HepG2 (cell line): ENCODE measurements at regions not wholly inside any gene's neighbourhood (a gene's known extent, or its start where the extent isn't known, plus 50 kb on each side); places are given as distances from the start of the nearest gene placed in this dataset.

ENCODE experiments used
- ATAC-seq: fragments of 200-7000 bp; cut with Tn5 transposase; 3 replicates; pipeline ENCODE4 v1.9.1; 2020; ENCODE audit warnings: mild to moderate bottlenecking, moderate library complexity
- BruUV-seq: library from RNA; stranded (reverse); fragments of 400-500 nt; replicated peaks from 2 replicates; lab custom pipeline; 2021; lab: Mats Ljungman, UMichigan
- CTCF ChIA-PET: fragments of 300-600 bp; formaldehyde crosslinking; extraction: SDS; loops from one replicate; lab custom pipeline; 2021; ENCODE audit warnings: low total read pairs, inconsistent platforms, low intra/inter-chr PET ratio; lab: Yijun Ruan, JAX
- POLR2A ChIA-PET: fragments of 350-600 bp; sonication (Branson Sonifier 250); formaldehyde crosslinking; loops from one replicate; lab custom pipeline; 2020; ENCODE audit warnings: antibody characterized with exemption, inconsistent platforms; lab: Yijun Ruan, JAX
- DNase-seq: peaks from one replicate; pipeline ENCODE4 v3.0.0-alpha.2; 2015; ENCODE audit warnings: low spot score
- FAIRE-seq: peaks from 3 replicates; lab custom pipeline; 2011; peaks lifted over from hg19 to GRCh38; lab: Jason Lieb, UNC
- H2AFZ ChIP-seq: one replicate; pipeline ENCODE4 v1.6.1; 2011; ENCODE audit warnings: low read length, inconsistent platforms
- H3K27ac ChIP-seq: fragments of 300-600 bp; 3 replicates; pipeline ENCODE4 v1.8.0; 2011; ENCODE audit warnings: mixed run types, mild to moderate bottlenecking, mixed read lengths, low read length, inconsistent platforms; ENCODE audit not compliant: insufficient read depth; ENCODE audit errors: extremely low read length
- H3K27me3 ChIP-seq, 2 experiments: fragments of 200-600 bp in 1 of 2; 2 replicates in 1 of 2; 3 replicates in 1 of 2; pipeline versions ENCODE4 v1.6.0 to v1.8.0; 2011; ENCODE audit warnings: low read length in 2 of 2, mild to moderate bottlenecking in 2 of 2, moderate library complexity in 2 of 2, inconsistent platforms in 1 of 2; ENCODE audit not compliant: insufficient read depth in 2 of 2, control insufficient read depth in 1 of 2
- H3K36me3 ChIP-seq, 2 experiments: fragments of 200-600 bp in 1 of 2; replicated peaks in 1 of 2; 2 replicates in 1 of 2; 3 replicates in 1 of 2; pipeline versions ENCODE4 v1.5.1 to v1.8.0; 2011; ENCODE audit warnings: low read length in 2 of 2, inconsistent platforms in 1 of 2; ENCODE audit not compliant: insufficient read depth in 2 of 2, control insufficient read depth in 1 of 2
- H3K4me1 ChIP-seq: 2 replicates; pipeline ENCODE4 v1.5.1; 2012; ENCODE audit warnings: low read length, inconsistent platforms; ENCODE audit not compliant: insufficient read depth
- H3K4me2 ChIP-seq: 2 replicates; pipeline ENCODE4 v1.6.0; 2011; ENCODE audit warnings: low read depth, low read length, inconsistent platforms
- H3K4me3 ChIP-seq, 3 experiments: fragments of 200-600 bp in 1 of 3; sonication (generic), shearing (Covaris generic) in 1 of 3; replicated peaks in 1 of 3; 2 replicates each; pipeline ENCODE4 v1.5.1; 2011 to 2016; ENCODE audit warnings: low read length in 3 of 3, inconsistent platforms in 2 of 3, low read depth in 2 of 3, mild to moderate bottlenecking in 2 of 3, control low read depth in 1 of 3, mixed read lengths in 1 of 3; ENCODE audit not compliant: insufficient read depth in 1 of 3
- H3K79me2 ChIP-seq: one replicate; pipeline ENCODE4 v1.6.1; 2011; ENCODE audit warnings: low read length, inconsistent platforms; ENCODE audit not compliant: insufficient read depth
- H3K9ac ChIP-seq: 2 replicates; pipeline ENCODE4 v1.6.0; 2011; ENCODE audit warnings: mild to moderate bottlenecking, low read depth, low read length, inconsistent platforms; ENCODE audit not compliant: insufficient read depth
- H3K9me3 ChIP-seq: 2 replicates; pipeline ENCODE4 v1.5.1; 2012; ENCODE audit warnings: mild to moderate bottlenecking, low read length
- H4K20me1 ChIP-seq: 2 replicates; pipeline ENCODE4 v1.6.0; 2011; ENCODE audit warnings: inconsistent platforms, mild to moderate bottlenecking, low read length, moderate library complexity; ENCODE audit not compliant: insufficient read depth
- ASH2L ChIP-seq: fragments of 300-600, 200-600 bp; sonication (generic); IDR thresholded peaks from 2 replicates; pipeline ENCODE4 v1.7.0; 2017; ENCODE audit warnings: low read depth, mild to moderate bottlenecking, moderate library complexity, mixed read lengths, low read length; ENCODE audit not compliant: insufficient read length
- CBX5 ChIP-seq: sonication (generic); formaldehyde crosslinking; IDR thresholded peaks from 2 replicates; pipeline ENCODE4 v1.4.0; 2020; ENCODE audit warnings: missing genetic modification reagents, borderline replicate concordance
- FOSL1 ChIP-seq: sonication (generic); formaldehyde crosslinking; IDR thresholded peaks from 2 replicates; pipeline ENCODE4 v1.9.0; 2021; ENCODE audit warnings: missing genetic modification reagents, borderline replicate concordance
- HMGA1 ChIP-seq: sonication (generic); formaldehyde crosslinking; conservative IDR thresholded peaks from 2 replicates; pipeline ENCODE4 v1.4.0; 2020; ENCODE audit warnings: missing genetic modification reagents
- JUNB ChIP-seq: sonication (generic); formaldehyde crosslinking; IDR thresholded peaks from 2 replicates; pipeline ENCODE4 v1.8.0; 2022; ENCODE audit warnings: missing genetic modification reagents, mild to moderate bottlenecking, borderline replicate concordance
- MXD3 ChIP-seq: IDR thresholded peaks from 2 replicates; pipeline ENCODE4 v1.6.1; 2016; ENCODE audit warnings: mild to moderate bottlenecking, missing biosample characterization, missing genetic modification reagents
- NFRKB ChIP-seq: fragments of 450-650 bp; IDR thresholded peaks from 2 replicates; pipeline ENCODE4 v1.6.1; 2017
- PBX2 ChIP-seq: IDR thresholded peaks from 2 replicates; pipeline ENCODE4 v1.6.1; 2016; ENCODE audit warnings: control low read depth
- PCBP1 ChIP-seq: fragments of 200-400 bp; formaldehyde crosslinking; IDR thresholded peaks from 2 replicates; pipeline ENCODE4 v1.6.1; 2017; ENCODE audit warnings: mild to moderate bottlenecking, low read depth, low read length, borderline replicate concordance
- SAP130 ChIP-seq: IDR thresholded peaks from 2 replicates; pipeline ENCODE4 v1.6.1; 2016; ENCODE audit warnings: low read depth
- ZFP36L2 ChIP-seq: sonication (generic); formaldehyde crosslinking; IDR thresholded peaks from 2 replicates; pipeline ENCODE4 v1.4.0; 2020; ENCODE audit warnings: missing genetic modification reagents
- ZNF124 ChIP-seq: sonication (generic); formaldehyde crosslinking; IDR thresholded peaks from 2 replicates; pipeline ENCODE4 v1.4.0; 2020; ENCODE audit warnings: missing genetic modification reagents
- ZNF256 ChIP-seq: sonication (generic); formaldehyde crosslinking; conservative IDR thresholded peaks from 2 replicates; pipeline ENCODE4 v1.4.0; 2020; ENCODE audit warnings: missing genetic modification reagents
- ZNF264 ChIP-seq: sonication (generic); formaldehyde crosslinking; IDR thresholded peaks from 2 replicates; pipeline ENCODE4 v1.4.0; 2020; ENCODE audit warnings: missing genetic modification reagents
- ZNF460 ChIP-seq: sonication (generic); formaldehyde crosslinking; IDR thresholded peaks from 2 replicates; pipeline ENCODE4 v1.5.1; 2020; ENCODE audit warnings: missing genetic modification reagents, mild to moderate bottlenecking, borderline replicate concordance
- ZNF816 ChIP-seq: sonication (generic); formaldehyde crosslinking; IDR thresholded peaks from 2 replicates; pipeline ENCODE4 v1.8.0; 2022; ENCODE audit warnings: missing genetic modification reagents, mild to moderate bottlenecking, borderline replicate concordance
- WGBS: methylation state at CpG from one replicate; pipeline ENCODE4 v1.1.6; 2017; ENCODE audit warnings: low lambda C conversion rate; 5-methylcytosine and 5-hydroxymethylcytosine counted together
- in situ Hi-C: cut with HindIII; loops from 2 replicates; pipeline ENCODE4 v1.10.0; 2017; ENCODE audit warnings: low pct_unique_long_range_greater_than_20kb; ENCODE audit not compliant: extremely low pct_ligation_motif_present
- intact Hi-C: fragments of 100-400 bp; cut with micrococcal nuclease; formaldehyde crosslinking; loops from one replicate; pipeline ENCODE4 v1.10.0; 2022; ENCODE audit not compliant: unreplicated experiment
- TF ChIP-seq, protein P1 (sequence below): sonication (generic); formaldehyde crosslinking; IDR thresholded peaks from 2 replicates; pipeline ENCODE4 v1.8.1; 2023; ENCODE audit warnings: mild to moderate bottlenecking, missing genetic modification reagents
- TF ChIP-seq, protein P2 (sequence below): sonication (generic); formaldehyde crosslinking; IDR thresholded peaks from 2 replicates; pipeline ENCODE4 v1.5.0; 2020; ENCODE audit warnings: mild to moderate bottlenecking, low read depth, missing genetic modification reagents, borderline replicate concordance

GRCh38 chr11:95542868-95543551, 246.6 kb downstream of the FAM76B start:
- CTCF ChIA-PET: no interaction called here
- no peaks in the 10 kb centered on the region for H4K20me1 ChIP-seq
- no peak overlapping the region for H3K4me2 ChIP-seq
- in situ Hi-C loops (no loop called here), intact Hi-C loops (no loop called here)
- no peaks in the 10 kb centered on the region for H3K79me2 ChIP-seq
- no peaks in the 10 kb centered on the region for H3K27me3 ChIP-seq
- ATAC-seq (no peak), DNase-seq (no peak), FAIRE-seq (no peak)
- no peak overlapping the region for H3K9ac ChIP-seq
- 50% methylated on average over 2 of the region's 2 CpGs for WGBS
- H3K4me3 ChIP-seq: no peak overlapping the region
- BruUV-seq: no TSS peak
- no peaks in the 10 kb centered on the region for H3K9me3 ChIP-seq
- no peak overlapping the region for H2AFZ ChIP-seq
- no peaks in the 10 kb centered on the region for H3K36me3 ChIP-seq
- POLR2A ChIA-PET: no interaction called here
- no peak overlapping the region for H3K27ac ChIP-seq
- TF ChIP-seq JUNB (CRISPR knock-in tag) (no peak), FOSL1 (CRISPR knock-in tag) (no peak), MXD3 (CRISPR knock-in tag) (no peak), ZNF460 (CRISPR knock-in tag) (no peak), NFRKB (no peak), PCBP1 (no peak)
- no peaks in the 10 kb centered on the region for H3K4me1 ChIP-seq

DNA sequence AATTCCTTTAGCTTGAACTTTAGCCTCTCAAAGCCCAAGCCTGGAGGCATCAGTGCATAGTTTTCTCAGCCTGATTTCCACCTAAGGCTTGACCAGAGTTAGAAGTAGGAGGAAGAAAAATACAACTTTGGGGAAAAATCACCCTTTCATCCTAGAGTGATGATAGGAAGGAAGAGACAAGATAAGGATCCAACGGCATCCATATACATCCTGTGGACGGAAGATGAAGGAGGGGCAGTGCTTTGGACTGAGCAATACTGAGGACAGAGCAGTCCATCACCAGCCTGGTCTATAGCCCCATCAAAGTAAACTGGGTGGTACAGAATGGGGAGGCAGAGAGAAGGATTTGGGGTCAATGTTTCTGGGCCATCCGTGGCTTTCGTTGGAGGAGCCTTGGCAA, 247.9 kb downstream of the FAM76B start:
- H3K4me1 ChIP-seq: no peaks in the 10 kb centered on the region
- POLR2A ChIA-PET: no interaction called here
- no peak for TF ChIP-seq ZNF256 (CRISPR knock-in tag)
- no peak for TF ChIP-seq ZNF264 (CRISPR knock-in tag)
- no peak for TF ChIP-seq PBX2 (CRISPR knock-in tag)
- no peak for TF ChIP-seq ZNF124 (CRISPR knock-in tag)
- TF ChIP-seq ZFP36L2: no peak
- TF ChIP-seq, protein P1, sequence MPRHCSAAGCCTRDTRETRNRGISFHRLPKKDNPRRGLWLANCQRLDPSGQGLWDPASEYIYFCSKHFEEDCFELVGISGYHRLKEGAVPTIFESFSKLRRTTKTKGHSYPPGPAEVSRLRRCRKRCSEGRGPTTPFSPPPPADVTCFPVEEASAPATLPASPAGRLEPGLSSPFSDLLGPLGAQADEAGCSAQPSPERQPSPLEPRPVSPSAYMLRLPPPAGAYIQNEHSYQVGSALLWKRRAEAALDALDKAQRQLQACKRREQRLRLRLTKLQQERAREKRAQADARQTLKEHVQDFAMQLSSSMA (CRISPR knock-in tag): no peak
- no peak for TF ChIP-seq HMGA1 (CRISPR knock-in tag)
- TF ChIP-seq CBX5: no peak
- no peak for TF ChIP-seq ZNF816
- TF ChIP-seq ASH2L: no peak
- TF ChIP-seq, protein P2, sequence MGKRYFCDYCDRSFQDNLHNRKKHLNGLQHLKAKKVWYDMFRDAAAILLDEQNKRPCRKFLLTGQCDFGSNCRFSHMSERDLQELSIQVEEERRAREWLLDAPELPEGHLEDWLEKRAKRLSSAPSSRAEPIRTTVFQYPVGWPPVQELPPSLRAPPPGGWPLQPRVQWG (CRISPR knock-in tag): no peak
- TF ChIP-seq SAP130 (CRISPR knock-in tag): no peak

More for the DNA sequence above, 247.9 kb downstream of the FAM76B start:
- CTCF ChIA-PET: no interaction called here
- no peak for FAIRE-seq
- no peaks in the 10 kb centered on the region for H4K20me1 ChIP-seq
- intact Hi-C loops: no loop called here
- H3K27ac ChIP-seq: no peak overlapping the region
- no peaks in the 10 kb centered on the region for H3K36me3 ChIP-seq
- no peak overlapping the region for H3K9ac ChIP-seq
- in situ Hi-C loops: no loop called here
- WGBS: 0% methylated on average over 4 of the region's 4 CpGs
- H3K4me3 ChIP-seq: no peak overlapping the region
- H3K27me3 ChIP-seq: no peaks in the 10 kb centered on the region
- ATAC-seq: no peak
- no peaks in the 10 kb centered on the region for H3K79me2 ChIP-seq
- no peak overlapping the region for H3K4me2 ChIP-seq
- H3K9me3 ChIP-seq: no peaks in the 10 kb centered on the region
- no TSS peak for BruUV-seq
- H2AFZ ChIP-seq: no peak overlapping the region
- no peak for DNase-seq
